NT2/D1 (cell line): ENCODE measurements at regions not wholly inside any gene's neighbourhood (a gene's known extent, or its start where the extent isn't known, plus 50 kb on each side); places are given as distances from the start of the nearest gene placed in this dataset.

Experiments used
- SUZ12 ChIP-seq: IDR thresholded peaks from 2 replicates; pipeline ENCODE4 v1.6.1; 2011; ENCODE audit not compliant: insufficient read length, insufficient read depth; ENCODE audit errors: extremely low read depth
- YY1 ChIP-seq: IDR thresholded peaks from 2 replicates; pipeline ENCODE4 v1.6.1; 2011; ENCODE audit not compliant: insufficient read length, insufficient read depth
- ZNF274 ChIP-seq: IDR thresholded peaks from 2 replicates; pipeline ENCODE4 v1.6.1; 2011; ENCODE audit warnings: mild to moderate bottlenecking, low read depth, low read length

DNA sequence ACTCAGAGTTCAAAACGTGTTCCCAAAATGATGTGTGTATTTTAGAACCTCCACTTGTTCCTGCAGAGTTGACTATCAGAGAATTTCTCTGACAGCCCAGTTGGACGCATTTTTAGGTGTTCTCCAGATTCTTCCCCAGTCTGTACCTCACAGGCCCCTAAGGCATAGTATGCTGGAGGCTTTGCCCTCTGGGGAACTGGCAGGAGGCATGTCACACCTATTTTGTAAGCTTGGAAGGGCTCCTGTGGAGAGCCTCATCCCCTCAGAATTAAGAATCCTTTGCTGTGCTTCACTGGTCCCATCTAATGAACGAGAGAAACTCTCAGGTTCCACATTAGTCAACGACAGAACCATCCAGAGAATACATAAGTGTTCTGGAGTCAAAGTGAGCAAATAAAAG, 144.1 kb upstream of the SLC30A5 start:
- TF ChIP-seq YY1: no peak
- no peak for TF ChIP-seq SUZ12
- TF ChIP-seq ZNF274: no peak
